GM12891 (cell line): ENCODE measurements at regions not wholly inside any gene's neighbourhood (a gene's known extent, or its start where the extent isn't known, plus 50 kb on each side); places are given as distances from the start of the nearest gene placed in this dataset.

ENCODE experiments used
- PAX5 ChIP-seq: IDR thresholded peaks from 2 replicates; pipeline ENCODE4 v1.6.1; 2011; ENCODE audit warnings: low read length, moderate library complexity, mild to moderate bottlenecking; ENCODE audit not compliant: insufficient read depth, severe bottlenecking
- POLR2A ChIP-seq: IDR thresholded peaks from 2 replicates; pipeline ENCODE4 v1.6.1; 2011; ENCODE audit warnings: low read depth, low read length, control low read depth
- POLR2AphosphoS5 ChIP-seq: IDR thresholded peaks from 2 replicates; pipeline ENCODE4 v1.6.1; 2011; ENCODE audit warnings: low read depth, low read length, control low read depth
- SPI1 ChIP-seq: IDR thresholded peaks from 2 replicates; pipeline ENCODE4 v1.6.1; 2011; ENCODE audit warnings: low read depth, low read length, control low read depth

DNA sequence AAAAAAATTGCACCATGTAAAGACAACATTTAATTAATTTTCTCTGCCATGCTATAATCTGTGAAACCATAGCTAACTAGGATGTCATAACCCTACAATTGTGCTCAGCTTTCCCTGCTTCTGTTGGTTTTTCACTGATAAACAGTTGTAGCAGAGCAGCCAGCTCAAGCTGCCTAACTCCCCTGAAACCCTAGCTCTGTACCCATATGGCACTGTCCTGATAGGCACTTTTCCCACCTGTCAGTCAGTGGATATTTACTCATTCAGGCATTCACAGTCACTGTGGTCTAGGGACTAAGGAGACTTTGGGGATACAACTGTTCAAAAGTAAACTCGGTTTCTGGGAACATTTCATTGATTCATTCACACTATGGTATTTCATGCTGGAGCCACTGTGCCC, 407.0 kb downstream of the DSEL start:
- no peak for TF ChIP-seq POLR2A
- no peak for TF ChIP-seq SPI1
- no peak for TF ChIP-seq POLR2AphosphoS5
- TF ChIP-seq PAX5 = no peak
